ENCODE measurements at regions not wholly inside any gene's neighbourhood (a gene's known extent, or its start where the extent isn't known, plus 50 kb on each side); places are given as distances from the start of the nearest gene placed in this dataset.

- no peaks in the 10 kb centered on the region for H3K4me1 ChIP-seq
- ChIA-PET POLR2A (no interaction called here), CTCF (no interaction called here)
- no peak overlapping the region for H3K4me3 ChIP-seq
- no peaks in the 10 kb centered on the region for H3K9me3 ChIP-seq
- no peak overlapping the region for H3K27ac ChIP-seq
- no peak for DNase-seq (ENCODE audit: low read depth in 1 of 2, low spot score in 1 of 2)
- ATAC-seq, result no peak
- WGBS (ENCODE audit: missing lambda C conversion rate), result 10% methylated on average over 1 of the region's 1 CpG
- TF ChIP-seq RNF2 (IDR thresholded peaks at IDR 0.05; ENCODE audit: borderline replicate concordance, low read depth) (no peak), HOXB13 (CRISPR knock-in tag; IDR thresholded peaks at IDR 0.05; ENCODE audit: low read depth) (no peak), MAFK (IDR thresholded peaks at IDR 0.05; ENCODE audit: partially characterized antibody) (no peak), KDM5A (IDR thresholded peaks at IDR 0.05) (no peak), CBX8 (IDR thresholded peaks at IDR 0.05) (no peak), HES2 (IDR thresholded peaks at IDR 0.05) (no peak), SREBF2 (IDR thresholded peaks at IDR 0.05) (no peak), CBX2 (IDR thresholded peaks at IDR 0.05; ENCODE audit: borderline replicate concordance, low read depth) (no peak), JUN (IDR thresholded peaks at IDR 0.05) (no peak), RARB (CRISPR knock-in tag; IDR thresholded peaks at IDR 0.05) (no peak), ELK1 (IDR thresholded peaks at IDR 0.05; ENCODE audit: low read depth, low read length) (no peak), FOXS1 (CRISPR knock-in tag; IDR thresholded peaks at IDR 0.05) (no peak), KDM1A (IDR thresholded peaks at IDR 0.05; ENCODE audit: low read depth) (no peak), RFX5 (IDR thresholded peaks at IDR 0.05) (no peak)
- no peak overlapping the region for H3K4me2 ChIP-seq
- FAIRE-seq, result no peak
These were observed 108.6 kb upstream of the NR3C2 start for GRCh38 chr4:148550788-148551187.

GRCh38 chr4:148542922-148543623 lies 100.9 kb upstream of the NR3C2 start:
- Histone ChIP-seq H3K4me1 (no peaks in the 10 kb centered on the region), H3K4me2 (no peak overlapping the region), H3K27ac (no peak overlapping the region), H3K9me3 (no peaks in the 10 kb centered on the region), H3K4me3 (no peak overlapping the region)
- no peak for TF ChIP-seq CEBPB (IDR thresholded peaks at IDR 0.05)
- TF ChIP-seq ATOH8 (CRISPR knock-in tag; IDR thresholded peaks at IDR 0.05; ENCODE audit: low read depth), result no peak
- no peak for TF ChIP-seq FOXS1 (CRISPR knock-in tag; IDR thresholded peaks at IDR 0.05)
- TF ChIP-seq ZNF302 (CRISPR knock-in tag; IDR thresholded peaks at IDR 0.05), result no peak
- no peak for TF ChIP-seq REST (IDR thresholded peaks at IDR 0.05)
- no peak for TF ChIP-seq JUN (IDR thresholded peaks at IDR 0.05)
- no peak for TF ChIP-seq RNF2 (IDR thresholded peaks at IDR 0.05; ENCODE audit: borderline replicate concordance, low read depth)
- no peak for TF ChIP-seq NR3C1 (IDR thresholded peaks at IDR 0.05)
- DNase-seq (ENCODE audit: low read depth in 1 of 2, low spot score in 1 of 2) (no peak), FAIRE-seq (no peak), ATAC-seq (no peak)
- WGBS (ENCODE audit: missing lambda C conversion rate), result 34% methylated on average over 4 of the region's 4 CpGs
- CTCF ChIA-PET, result no interaction called here
- POLR2A ChIA-PET, result no interaction called here
